ENCODE measurements at regions not wholly inside any gene's neighbourhood (a gene's known extent, or its start where the extent isn't known, plus 50 kb on each side); places are given as distances from the start of the nearest gene placed in this dataset.

- TF ChIP-seq, protein P1, sequence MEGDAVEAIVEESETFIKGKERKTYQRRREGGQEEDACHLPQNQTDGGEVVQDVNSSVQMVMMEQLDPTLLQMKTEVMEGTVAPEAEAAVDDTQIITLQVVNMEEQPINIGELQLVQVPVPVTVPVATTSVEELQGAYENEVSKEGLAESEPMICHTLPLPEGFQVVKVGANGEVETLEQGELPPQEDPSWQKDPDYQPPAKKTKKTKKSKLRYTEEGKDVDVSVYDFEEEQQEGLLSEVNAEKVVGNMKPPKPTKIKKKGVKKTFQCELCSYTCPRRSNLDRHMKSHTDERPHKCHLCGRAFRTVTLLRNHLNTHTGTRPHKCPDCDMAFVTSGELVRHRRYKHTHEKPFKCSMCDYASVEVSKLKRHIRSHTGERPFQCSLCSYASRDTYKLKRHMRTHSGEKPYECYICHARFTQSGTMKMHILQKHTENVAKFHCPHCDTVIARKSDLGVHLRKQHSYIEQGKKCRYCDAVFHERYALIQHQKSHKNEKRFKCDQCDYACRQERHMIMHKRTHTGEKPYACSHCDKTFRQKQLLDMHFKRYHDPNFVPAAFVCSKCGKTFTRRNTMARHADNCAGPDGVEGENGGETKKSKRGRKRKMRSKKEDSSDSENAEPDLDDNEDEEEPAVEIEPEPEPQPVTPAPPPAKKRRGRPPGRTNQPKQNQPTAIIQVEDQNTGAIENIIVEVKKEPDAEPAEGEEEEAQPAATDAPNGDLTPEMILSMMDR (IDR thresholded peaks at IDR 0.05) = no peak
- no peak for TF ChIP-seq POLR2A (IDR thresholded peaks at IDR 0.05)
- no peak for TF ChIP-seq POLR2AphosphoS5 (IDR thresholded peaks at IDR 0.05; ENCODE audit: insufficient read depth in 1 of 2, low read depth in 1 of 2)
Measured at GRCh38 chr16:86828653-86829052, 250.3 kb downstream of the FOXL1 start.

All from vagina (tissue), 2 donors.